CD4-positive, alpha-beta T cell treated with Interleukin-4 for 1 hour (primary cell): ENCODE measurements at regions not wholly inside any gene's neighbourhood (a gene's known extent, or its start where the extent isn't known, plus 50 kb on each side); places are given as distances from the start of the nearest gene placed in this dataset.

Source experiments
- DNase-seq, 2 donors: peaks; one replicate each; pipeline ENCODE4 v3.0.0-alpha.2; 2020 to 2022

DNA sequence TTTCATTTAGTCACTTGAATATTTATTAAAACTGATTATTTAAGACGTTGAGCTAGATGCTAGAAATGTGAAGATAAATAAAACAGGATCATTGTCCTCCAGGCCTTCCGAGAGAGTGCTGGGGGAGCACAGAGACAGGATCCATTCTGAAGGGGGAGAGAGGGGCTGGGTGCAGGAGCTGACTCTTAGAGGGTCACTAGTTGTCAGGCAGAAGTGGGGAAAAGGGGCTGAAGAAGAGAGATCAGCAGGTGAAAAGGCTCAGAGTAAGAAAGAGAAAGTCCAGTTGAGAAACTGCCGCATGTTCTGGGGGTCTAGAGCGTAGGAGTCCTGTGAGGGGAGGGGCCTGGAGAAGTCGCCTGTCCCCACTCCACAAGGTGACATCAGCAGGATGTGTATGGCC, 206.2 kb upstream of the SNX19 start:
- DNase-seq = no peak

DNA sequence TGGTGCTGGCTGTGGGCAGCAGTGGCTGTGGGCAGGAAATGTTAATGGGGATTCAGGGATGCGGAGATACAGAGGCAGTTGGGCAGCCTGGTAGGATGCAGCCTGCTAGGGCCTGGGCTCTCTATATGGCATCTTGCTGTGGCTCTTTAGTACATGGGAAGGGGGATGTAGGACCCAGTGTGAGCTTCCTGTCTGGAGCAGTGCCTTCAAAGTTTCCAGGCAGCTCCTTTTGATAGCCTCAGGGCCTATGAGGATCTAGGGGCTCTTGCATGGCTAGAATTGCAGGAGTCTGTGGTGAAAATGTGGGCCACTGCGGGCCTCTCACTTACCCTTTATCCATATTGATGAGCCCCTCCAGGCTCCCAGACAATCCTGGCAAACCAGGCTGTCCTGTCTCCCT, 213.2 kb upstream of the SNX19 start:
- no peak for DNase-seq

DNA sequence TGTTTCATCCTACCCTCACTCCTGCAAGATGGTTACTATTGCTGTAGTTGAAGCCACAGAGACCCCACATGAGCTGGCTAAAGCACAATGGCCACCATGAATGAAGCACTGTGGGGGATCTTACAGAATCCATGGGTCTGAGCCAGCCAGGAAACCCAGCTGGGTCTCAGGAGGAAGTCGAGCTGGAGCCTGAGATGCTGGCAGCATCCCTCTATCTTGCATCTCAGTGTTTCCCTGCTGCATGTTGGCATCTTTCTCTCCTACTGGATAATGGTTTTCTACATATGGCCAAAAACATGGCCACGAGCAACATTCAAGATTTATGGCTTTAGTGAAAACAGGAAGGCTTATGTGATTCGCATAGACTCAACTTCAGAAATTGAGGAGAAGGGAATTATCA, 219.3 kb upstream of the SNX19 start:
- no peak for DNase-seq

DNA sequence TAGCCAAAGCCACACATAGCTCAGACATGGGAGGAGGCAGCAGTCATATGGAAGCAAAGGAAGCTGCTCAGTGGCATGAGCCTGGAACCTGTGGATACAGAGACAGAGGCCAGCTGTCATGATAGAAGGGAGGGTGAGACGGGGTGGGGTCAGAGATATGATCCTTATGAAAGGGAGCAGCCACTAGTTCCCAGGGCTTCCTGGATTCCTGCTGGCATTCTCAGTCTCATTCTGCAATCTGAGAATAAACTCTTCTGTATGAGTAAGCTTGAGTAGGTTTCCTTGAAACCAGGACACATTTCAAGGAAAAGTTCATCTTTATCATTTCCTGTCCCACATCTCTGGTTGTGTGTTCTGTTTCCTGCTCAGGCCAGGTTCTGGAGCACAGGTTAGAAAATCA, 220.2 kb upstream of the SNX19 start:
- DNase-seq = no peak

DNA sequence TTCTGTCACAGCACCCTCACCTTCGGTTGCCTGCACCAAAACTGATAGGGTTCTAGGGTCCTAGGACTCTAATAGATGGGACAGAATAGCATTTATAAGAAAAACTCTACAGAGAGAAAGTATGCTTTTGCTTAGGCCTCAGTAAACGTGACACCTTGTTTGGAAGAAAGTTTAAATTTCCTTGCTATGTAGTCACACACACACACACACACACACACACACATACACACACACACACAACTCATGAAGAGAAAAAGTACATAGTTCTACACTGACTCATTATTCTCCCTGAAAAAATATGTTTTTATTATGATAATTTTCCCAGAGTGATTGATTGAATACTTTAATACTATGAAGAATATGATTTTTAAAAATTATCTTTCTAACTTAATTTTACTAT, 220.8 kb upstream of the SNX19 start:
- no peak for DNase-seq

DNA sequence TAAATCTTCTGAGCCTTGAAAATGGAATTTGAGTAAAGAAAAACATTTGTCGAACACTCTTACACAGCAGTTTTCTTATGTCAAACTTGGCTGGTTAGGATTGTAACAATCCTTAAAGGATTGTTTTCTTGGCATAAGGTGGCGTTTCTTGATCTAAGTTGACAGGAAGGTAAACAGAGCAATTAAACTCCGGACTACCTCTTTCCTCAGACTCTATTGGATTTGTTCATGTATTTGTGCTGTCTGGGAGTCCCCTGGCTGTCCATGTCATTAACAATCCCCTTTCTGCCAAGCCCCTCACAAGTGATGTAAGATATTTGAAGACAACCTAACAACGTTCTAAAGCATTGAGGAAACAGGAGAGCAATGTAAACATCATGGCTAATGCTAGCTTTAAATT, 222.5 kb upstream of the SNX19 start:
- DNase-seq = no peak

DNA sequence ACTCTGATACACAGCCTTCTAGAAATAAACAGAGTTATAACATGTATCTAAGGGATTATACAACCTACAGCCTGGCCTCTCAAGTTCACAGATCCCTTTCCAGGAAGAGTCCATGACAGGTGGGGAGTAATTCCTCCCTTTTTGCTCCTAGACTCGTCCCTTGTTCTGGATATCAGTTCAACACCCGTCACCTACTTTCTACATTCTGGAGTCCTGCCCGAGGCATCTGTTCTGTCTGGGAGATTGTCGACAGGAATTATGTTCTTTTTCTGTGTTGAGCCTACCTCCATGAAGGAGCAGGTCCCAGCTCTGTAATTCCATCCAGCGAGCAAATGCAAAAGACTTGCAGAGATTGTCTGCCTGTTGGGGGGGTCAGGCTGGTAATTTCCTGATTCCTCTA, 224.6 kb upstream of the NTM start:
- DNase-seq = no peak

DNA sequence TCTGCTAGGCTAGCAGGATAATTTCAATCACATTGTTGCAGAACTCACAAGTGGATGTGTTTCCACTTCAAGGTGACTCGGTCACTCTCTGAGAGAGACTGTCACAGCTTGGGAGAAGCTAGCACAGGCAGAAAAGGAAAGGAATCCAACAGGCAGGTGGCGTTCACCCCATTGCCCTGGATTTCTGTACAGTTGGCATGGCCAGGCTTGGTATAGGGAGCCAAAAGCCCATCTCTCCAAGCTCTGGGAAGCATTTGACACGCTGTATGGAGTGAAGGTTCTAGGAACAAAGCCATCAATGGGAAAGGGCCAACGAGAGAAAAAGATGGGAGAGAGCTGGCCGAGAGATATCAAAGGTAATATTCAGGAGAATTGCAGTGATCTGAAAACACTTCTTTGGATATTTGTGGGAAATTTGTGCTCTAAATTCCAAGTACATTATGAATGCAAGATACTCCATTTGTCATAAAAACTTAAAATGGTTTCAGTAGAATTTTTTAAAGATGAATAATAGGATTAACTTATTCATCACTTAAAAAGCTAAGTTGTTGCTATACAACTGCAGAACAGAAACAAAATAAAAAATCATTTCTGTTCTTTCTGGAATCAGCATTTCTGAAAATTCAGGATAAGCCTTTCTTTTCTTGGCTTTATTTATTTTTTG, 223.5 kb upstream of the NTM start:
- no peak for DNase-seq

DNA sequence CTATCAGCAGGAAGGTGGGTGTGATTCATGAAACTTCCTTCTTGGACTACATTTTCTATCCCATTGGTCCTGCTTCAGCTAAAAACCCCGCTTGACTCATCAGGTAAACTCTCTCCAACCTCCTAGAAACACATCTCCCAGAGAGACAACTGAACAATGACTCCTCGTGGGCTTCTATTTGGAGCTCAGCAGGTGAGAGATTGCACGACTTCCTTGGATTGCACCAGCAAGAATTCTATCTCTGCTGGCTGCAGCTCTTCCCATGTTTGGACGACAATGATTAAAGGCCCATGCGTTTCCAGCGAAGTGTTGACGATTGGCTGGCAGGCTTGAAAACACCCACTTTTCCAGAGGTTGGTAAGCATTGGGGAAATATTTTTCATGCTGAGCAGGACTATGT, 216.1 kb upstream of the NTM start:
- DNase-seq = no peak

DNA sequence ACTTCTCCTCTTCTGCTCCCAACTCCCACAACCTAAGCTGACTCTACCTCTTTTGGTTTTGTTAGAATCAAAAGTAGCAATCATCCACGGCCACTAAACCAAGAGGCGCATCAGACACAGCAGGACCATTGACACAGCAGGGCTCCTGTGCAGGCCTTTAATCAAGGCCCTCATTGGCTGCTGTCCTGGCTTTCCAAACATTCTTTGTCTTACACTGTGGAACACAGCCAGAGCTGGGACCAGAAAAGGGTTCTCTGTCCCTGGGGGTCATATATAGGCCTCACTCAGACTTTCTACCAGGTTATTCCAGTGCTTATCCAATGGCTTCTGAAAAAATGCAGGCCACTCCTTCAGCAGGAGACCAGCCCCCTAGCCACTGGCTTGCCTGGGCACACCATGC, 212.7 kb upstream of the NTM start:
- DNase-seq = no peak

DNA sequence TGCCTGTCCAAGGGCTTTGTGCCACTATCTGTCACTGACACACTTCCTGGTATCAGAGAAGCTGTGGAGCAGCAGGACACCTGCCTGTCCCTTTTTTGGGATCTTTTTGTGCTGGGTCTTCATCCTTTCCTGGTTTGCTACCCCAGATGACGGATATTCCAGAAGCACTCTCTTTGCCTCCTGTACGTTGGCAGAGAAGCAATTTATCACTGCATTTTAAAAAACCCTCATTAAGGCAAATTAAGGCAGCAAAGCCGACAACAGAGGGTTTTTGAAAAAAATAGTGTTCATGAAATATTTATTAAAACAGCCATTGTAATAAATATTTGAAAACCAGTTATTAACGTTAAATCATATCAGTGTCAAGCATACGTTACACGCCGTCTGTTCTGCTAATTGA, 209.6 kb upstream of the NTM start:
- no peak for DNase-seq

DNA sequence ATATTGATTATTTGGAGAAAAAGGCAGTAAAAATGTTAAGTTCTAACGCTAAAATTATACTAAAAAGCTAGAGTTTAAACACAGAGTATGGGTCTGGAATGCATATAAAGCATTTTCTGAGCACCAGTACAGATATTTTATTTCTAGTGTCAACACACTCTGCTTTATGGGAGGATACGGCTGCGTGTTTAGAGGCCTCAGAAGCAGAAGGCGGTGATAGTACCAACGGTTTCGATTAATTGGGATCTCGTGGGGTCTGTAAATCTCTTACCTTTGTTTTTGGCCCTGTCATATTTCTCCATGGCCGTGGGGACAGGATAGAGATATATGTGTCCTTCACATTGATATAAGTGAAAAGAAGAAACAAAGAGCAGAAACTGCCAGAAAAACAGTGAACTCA, 206.8 kb upstream of the NTM start:
- no peak for DNase-seq

DNA sequence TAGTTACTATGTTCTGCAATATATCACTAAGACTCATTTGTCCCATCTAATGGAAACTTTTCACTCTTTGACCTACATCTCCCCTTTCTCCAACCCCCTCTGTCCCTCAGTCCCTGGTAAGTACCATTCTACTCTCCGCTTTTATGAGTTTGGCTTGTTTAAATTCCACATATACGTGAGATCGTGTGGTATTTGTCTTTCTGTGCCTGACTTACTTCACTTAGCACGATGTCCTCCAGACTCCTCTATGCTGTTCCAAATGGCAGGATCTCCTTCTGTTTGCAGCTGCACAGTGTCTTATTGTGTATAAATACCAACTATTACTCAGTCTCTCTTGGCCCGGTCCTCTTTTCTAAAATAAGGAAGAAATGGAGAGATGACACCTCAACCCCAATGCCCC, 205.4 kb upstream of the NTM start:
- no peak for DNase-seq

DNA sequence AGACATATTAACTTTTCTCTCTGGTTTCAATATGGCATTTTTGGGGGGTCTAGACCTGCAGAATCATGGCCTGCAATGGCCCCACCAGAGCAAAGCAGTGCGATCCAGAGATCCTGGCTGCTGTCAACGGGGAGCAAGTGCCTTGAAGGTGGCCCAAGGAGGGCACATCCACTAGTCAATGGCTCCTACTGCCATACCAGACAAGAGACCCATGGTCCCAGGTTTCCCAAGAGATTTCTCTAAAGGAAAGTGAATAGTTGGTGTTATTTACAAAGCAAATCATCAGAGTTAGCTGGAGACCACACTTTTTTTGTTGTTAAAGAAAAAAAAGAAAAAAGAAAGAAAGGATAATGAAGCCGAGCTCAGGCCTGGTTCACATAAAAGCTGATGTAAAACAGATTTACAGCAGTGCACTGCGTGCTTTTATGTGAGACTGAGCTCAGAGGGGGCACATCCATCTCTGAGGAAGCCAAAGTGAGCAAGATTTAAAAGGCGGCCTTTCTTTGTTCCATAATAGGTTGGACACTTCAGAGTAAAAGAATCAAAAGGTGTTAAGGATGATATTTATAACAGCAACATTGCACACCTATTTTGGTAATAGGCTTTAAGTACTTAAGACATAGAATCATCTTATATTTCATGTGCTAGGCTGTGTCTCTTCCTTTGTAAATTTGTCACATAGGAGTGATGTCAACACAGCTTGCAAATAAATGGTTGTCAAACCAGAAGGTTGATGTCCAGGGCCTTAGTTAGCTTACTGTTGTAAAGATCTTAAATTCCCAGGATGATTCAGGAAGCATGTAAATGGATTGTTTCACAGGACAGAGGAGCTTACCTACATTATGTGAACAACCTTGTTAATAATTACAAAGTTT, 201.3 kb upstream of the NTM start:
- no peak for DNase-seq

DNA sequence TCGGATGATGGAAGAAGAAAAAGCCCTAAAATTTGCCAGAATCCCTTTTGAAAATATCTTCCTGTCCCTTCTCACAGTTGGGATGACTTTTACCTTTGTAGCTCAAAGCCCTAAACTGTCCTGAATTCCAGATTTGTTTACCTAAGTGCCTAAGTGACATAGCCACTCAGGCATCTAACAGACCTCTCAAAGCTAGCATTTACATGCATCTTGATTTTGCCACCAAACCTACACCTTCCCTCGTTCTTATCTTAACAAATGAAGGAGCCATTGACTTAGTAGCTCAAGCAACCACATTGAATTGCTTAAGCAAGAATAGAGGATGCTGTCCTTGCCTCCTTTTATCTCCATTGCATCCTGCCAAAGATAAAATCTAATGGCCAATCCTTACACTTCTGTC, 198.4 kb upstream of the NTM start:
- no peak for DNase-seq

DNA sequence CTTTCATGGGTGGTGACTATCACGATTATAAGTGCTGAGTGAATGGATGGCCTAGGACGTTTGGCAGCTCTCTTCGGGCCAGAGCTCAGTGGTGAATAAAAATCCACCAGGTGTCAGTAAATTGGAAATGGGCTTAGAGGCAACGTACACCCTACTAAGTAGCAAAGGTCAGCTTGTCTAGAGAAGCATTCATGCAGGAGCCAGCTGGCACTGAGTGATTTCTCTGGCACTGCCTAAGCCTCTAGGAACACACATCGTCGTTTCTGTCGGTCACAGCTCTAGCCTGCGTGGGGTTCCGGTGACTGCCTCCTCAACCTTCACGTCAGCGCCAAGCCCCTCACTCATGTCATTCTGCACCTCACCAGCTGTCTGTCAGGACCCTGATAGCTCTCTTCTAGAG, 192.4 kb upstream of the NTM start:
- no peak for DNase-seq

DNA sequence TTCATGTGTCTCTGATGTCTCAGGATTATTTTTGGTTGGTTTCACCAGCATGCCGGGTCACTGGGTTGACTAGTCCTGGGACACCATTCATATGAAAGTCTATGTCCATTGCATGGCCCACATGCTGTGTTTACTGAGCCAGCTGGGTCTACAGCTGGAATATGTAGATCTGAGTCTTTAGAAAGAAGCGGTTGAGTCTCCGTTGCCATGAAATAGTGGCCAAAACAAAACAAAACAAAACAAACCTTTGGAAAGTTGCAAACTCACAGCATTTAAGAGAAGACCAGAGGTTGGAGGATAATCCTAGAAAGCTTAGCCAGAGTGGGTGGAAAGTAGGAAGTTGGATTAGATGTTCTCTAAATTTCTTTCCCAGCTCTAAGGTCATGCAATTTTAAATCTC, 191.8 kb upstream of the NTM start:
- no peak for DNase-seq

DNA sequence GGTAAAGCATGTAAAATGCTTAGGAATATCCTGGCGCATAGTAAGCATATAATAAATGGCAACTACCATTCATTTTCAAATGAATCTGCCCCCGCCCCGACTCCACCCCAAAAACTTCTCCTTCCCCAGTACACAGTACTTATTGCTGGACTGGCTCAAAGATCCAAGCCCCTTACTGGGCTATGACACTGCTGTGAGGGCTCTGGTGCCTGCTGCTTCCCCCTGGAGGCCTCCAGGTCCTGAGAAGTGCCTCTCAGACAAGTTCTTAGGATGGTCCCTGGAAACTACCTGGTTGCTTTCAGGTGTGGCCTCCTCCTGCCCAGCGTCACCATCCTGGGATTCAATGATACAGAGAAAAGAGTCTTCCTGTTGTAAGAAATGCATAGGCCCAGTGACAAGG, 190.6 kb upstream of the NTM start:
- DNase-seq = no peak

DNA sequence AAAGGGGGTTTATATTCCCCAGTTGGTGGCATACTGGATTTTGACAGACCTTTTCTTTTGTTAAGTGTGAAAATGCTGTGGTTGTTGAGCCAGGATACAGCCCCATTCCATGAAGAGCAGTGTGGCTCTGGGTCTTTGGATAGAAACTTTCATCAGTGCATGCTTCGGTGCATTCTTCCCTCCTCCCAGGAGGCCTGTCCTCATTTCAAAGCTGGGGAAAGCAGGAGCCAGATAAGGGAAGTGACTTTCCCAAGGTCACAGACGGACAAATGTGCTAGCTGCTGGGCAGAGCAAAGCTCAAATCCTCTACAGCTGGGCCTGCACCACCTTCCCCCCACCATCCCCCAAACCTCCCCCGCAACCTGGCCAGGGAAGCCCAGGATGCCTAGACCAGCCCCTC, 184.5 kb upstream of the NTM start:
- DNase-seq = no peak

DNA sequence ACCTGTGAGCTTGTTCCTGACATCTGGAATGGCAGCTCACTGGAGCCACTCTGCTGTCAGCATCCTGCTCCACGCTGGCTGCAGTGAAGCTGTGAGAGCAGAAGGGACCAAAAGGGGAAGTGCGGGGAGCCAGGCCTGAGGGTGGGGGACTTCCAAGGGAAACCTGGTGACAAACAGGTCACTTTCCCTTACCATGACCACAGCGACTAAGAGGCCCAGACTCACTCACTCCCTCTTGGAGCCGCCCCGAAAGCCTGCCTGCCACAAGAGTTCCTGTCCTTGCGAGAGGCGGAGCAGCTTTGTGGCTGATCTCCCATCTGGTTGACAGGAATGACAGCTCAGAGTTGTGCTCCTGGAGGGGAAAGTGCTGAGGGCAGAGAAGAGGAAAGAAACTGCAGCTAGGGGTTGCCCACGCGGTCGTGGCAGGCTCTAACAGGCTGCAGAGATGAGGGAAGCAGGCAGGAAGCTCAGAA, 183.8 kb upstream of the NTM start:
- peak in 1 of 2 donors; percentile 15 for DNase-seq

DNA sequence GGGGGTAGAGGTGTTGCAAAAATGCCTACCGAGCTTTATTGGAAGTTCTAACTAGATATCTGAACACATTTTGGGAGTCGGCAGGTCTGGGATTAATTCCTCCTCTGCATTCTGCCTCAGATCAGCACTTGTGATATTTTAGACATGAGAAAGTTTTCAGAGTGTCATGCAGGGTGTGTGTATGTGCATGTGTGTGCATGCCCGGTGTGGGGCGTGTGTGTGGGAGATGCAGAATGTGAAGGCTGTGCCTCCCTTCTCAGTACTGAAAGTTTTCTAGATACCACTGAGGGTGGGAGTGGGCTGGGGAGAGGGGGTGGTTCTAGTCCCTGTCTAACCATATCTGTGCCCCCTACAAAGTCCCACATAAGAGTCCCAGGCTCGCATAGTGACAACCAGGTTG, 180.0 kb upstream of the NTM start:
- DNase-seq = no peak

DNA sequence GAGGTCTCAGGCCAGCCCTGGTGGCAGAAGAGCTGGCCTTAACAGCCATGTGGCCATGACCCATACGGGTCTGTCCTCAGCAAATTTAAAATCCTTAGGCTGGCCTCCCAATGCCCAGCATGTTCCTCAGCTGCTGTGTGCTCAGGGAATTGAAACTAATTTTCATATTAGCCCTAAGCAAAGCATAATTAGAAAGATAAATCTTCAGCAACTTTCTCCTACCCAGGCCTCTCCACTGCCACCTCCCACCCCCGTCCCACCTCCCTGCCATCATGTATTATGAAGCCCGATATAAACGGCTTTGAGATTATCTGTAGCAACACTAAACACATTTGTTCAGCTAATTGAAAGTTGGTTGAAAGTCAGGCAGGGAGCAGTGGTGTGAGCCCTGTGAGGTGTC, 178.8 kb upstream of the NTM start:
- no peak for DNase-seq

DNA sequence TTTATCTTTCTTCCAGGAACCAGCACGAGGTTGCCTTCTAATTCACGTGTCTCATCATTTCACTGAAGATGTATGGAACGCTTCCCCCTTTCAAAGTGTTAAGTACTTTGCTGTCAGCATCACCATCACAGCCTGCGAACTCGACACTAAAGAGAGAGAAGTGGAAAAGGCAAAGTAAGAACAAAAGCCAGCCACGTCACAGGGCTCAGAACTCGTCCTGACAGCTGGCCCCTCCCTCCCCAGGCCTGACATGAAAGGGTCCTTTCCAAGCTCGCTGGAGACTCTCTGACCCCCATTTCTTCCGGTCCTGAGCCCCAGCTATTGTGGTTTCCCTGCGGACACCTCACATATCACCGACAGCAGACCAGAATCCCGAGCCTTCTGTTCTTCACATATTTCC, 177.8 kb upstream of the NTM start:
- DNase-seq = no peak

DNA sequence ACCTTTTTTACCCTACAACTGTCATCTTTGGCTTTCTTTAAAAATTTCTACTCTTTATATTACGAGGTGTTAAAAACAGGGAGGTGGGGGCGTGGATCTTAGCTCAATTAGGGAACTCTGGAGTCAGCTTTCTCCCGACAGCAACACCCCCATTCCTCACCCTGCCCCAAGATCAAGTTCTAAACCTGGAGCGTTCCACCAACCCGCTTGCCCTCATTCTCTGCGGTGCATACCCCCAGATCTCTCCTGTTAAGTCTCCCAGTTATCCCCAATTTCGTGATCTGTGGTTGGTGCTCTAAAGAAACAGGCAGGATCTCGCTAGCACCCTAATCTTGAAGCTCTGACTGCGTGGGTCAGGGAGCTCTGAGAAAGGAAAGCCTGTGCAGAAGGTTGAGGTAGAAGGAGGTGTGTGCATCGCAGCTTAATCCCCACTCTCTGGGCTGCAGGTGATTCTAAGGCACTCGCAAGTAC, 177.3 kb upstream of the NTM start:
- DNase-seq = no peak

DNA sequence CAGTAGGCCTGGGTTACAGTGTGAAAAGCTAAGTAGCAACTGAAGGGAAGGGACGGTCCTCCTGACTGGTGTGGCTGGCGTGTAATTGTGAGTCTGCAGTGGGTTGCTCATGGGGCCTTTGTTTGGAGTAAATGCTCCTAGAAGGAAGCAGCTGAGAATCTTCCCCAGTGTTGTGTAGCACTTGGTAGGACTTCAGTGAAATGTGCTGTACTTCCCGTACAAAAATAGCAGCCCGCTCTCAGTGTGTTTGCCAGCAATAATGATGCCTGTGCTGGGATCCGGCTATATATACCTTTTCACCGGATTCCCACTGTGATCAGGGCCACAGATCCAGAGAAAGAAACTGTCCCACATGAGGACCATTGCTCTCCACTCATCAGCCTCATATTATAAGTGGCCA, 175.7 kb upstream of the NTM start:
- DNase-seq = no peak
